ENCODE measurements at regions not wholly inside any gene's neighbourhood (a gene's known extent, or its start where the extent isn't known, plus 50 kb on each side); places are given as distances from the start of the nearest gene placed in this dataset.

DNA sequence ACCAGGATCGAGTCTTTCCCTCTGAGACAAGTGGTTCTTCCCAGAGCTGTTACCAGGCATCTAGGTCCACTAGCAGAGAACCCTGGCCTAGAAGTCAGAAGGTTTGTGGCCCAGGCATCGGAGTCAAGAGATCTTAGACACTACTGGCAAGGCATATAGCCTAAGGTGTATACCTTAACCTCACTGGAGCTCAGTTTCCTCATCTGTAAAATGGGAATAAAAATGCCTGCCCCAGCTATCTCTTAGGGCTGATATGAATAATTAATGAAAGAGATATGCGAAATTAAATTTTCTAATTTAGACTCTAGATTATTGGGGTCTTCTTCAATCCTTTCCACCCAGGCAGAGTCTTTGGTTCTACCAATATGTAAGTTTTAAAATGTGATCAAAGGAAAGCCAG, 60.5 kb upstream of the NLK start:
- TF ChIP-seq SPI1 (IDR thresholded peaks at IDR 0.05; ENCODE audit: low read depth, low read length) (no peak), TAF1 (IDR thresholded peaks at IDR 0.05; ENCODE audit: low read depth, low read length) (no peak), PAX5 (IDR thresholded peaks at IDR 0.05; ENCODE audit: insufficient read depth, low read length, severe bottlenecking) (no peak), POU2F2 (IDR thresholded peaks at IDR 0.05; ENCODE audit: low read depth, low read length) (no peak)
- FAIRE-seq (no peak), DNase-seq (ENCODE audit: insufficient read length, low spot score) (no peak)

DNA sequence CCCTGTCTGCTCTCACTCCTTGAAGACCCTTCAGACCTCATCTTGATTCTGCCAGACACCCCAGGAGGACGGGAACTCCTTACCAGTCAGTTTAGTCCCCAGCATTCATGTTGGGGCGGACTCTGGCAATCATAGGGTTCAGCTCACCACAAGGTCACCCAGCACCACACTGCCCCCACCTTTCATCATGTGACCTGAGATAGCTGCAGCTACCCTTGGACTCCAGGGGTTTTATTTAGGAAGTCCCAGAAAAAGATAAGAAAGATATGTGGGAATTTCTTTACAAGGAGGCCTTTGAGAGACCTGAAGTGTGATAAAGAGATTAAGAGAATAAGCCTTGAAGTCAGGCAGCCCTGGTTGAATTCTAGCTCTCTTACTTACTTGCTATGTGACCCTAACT, 59.8 kb upstream of the NLK start:
- no peak for TF ChIP-seq POLR2A (IDR thresholded peaks at IDR 0.05; ENCODE audit: low read depth, low read length)
- no peak for TF ChIP-seq TAF1 (IDR thresholded peaks at IDR 0.05; ENCODE audit: low read depth, low read length)
- no peak for TF ChIP-seq SPI1 (IDR thresholded peaks at IDR 0.05; ENCODE audit: low read depth, low read length)
- TF ChIP-seq PAX5 (IDR thresholded peaks at IDR 0.05; ENCODE audit: insufficient read depth, low read length, severe bottlenecking): no peak
- no peak for TF ChIP-seq POU2F2 (IDR thresholded peaks at IDR 0.05; ENCODE audit: low read depth, low read length)
- no peak for TF ChIP-seq POLR2AphosphoS5 (IDR thresholded peaks at IDR 0.05; ENCODE audit: low read depth, low read length)
- FAIRE-seq (no peak), DNase-seq (ENCODE audit: insufficient read length, low spot score) (no peak)

DNA sequence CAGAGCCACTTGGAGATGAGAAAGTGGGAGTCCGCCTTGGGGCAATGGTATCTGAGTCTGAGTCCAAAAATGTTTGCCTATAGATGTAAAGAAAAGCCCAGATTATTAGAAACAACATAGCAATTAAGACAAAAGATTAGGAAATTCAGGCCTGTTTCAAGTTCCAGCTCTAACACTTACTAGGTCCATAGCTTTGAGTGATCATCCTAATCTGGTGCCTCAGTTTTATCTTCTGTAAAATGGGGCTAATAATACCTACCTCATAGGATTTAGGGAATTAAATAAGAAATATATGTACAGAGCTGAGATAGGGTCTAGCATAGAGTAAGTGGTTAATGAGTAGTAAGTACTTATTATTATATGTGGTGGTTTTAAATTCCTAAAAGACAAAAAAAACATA, 58.6 kb upstream of the NLK start:
- TF ChIP-seq POU2F2 (IDR thresholded peaks at IDR 0.05; ENCODE audit: low read depth, low read length): no peak
- no peak for TF ChIP-seq POLR2AphosphoS5 (IDR thresholded peaks at IDR 0.05; ENCODE audit: low read depth, low read length)
- no peak for TF ChIP-seq TAF1 (IDR thresholded peaks at IDR 0.05; ENCODE audit: low read depth, low read length)
- TF ChIP-seq PAX5 (IDR thresholded peaks at IDR 0.05; ENCODE audit: insufficient read depth, low read length, severe bottlenecking): no peak
- no peak for TF ChIP-seq POLR2A (IDR thresholded peaks at IDR 0.05; ENCODE audit: low read depth, low read length)
- no peak for TF ChIP-seq SPI1 (IDR thresholded peaks at IDR 0.05; ENCODE audit: low read depth, low read length)
- FAIRE-seq: no peak

DNA sequence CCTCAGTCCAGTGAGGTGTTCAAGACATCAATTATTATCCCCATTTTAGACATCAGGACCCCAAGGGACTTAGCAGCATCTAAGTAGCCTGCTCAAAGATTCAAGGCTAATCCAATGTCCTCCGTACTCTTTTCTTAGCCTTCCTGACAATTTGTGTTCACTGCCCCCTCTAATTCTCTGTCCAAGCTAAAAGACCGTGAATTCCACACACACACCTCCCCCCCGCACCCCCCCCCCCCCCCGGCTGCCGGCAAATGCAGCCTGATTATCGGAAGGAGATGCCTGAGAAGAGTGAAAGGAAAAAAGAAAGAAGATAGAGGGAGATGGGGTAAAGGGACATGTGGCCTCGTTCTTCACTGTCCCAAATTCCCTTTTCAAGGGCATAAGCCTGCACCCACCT, 58.1 kb upstream of the NLK start:
- TF ChIP-seq POLR2A (IDR thresholded peaks at IDR 0.05; ENCODE audit: low read depth, low read length) (no peak), SPI1 (IDR thresholded peaks at IDR 0.05; ENCODE audit: low read depth, low read length) (no peak), POU2F2 (IDR thresholded peaks at IDR 0.05; ENCODE audit: low read depth, low read length) (no peak), TAF1 (IDR thresholded peaks at IDR 0.05; ENCODE audit: low read depth, low read length) (no peak), POLR2AphosphoS5 (IDR thresholded peaks at IDR 0.05; ENCODE audit: low read depth, low read length) (no peak), PAX5 (IDR thresholded peaks at IDR 0.05; ENCODE audit: insufficient read depth, low read length, severe bottlenecking) (no peak)
- no peak for FAIRE-seq
- DNase-seq (ENCODE audit: insufficient read length, low spot score): no peak

More for the DNA sequence above, 58.6 kb upstream of the NLK start:
- DNase-seq (ENCODE audit: insufficient read length, low spot score): no peak

DNA sequence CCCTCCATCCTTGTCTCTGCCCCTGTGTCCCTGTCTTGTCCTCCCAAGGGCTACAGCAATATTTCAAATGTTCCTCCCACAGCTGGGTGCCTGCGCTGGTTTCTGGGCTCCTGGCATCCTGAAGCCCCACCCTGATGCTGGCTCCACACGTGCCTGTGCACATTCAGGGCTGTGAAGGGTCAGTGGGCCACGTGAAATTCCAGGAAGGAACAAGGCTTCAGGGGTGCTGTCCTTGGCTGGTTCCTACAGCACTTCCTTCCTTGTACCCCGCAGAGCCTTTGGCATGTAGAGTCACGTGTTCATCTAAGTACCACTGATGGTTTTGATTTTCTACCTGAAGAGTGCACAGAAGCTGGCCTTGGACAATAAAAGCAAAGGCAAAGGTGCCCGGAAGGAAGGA, 57.7 kb upstream of the NLK start:
- no peak for TF ChIP-seq SPI1 (IDR thresholded peaks at IDR 0.05; ENCODE audit: low read depth, low read length)
- TF ChIP-seq TAF1 (IDR thresholded peaks at IDR 0.05; ENCODE audit: low read depth, low read length): no peak
- no peak for TF ChIP-seq POLR2AphosphoS5 (IDR thresholded peaks at IDR 0.05; ENCODE audit: low read depth, low read length)
- FAIRE-seq (no peak), DNase-seq (ENCODE audit: insufficient read length, low spot score) (no peak)

DNA sequence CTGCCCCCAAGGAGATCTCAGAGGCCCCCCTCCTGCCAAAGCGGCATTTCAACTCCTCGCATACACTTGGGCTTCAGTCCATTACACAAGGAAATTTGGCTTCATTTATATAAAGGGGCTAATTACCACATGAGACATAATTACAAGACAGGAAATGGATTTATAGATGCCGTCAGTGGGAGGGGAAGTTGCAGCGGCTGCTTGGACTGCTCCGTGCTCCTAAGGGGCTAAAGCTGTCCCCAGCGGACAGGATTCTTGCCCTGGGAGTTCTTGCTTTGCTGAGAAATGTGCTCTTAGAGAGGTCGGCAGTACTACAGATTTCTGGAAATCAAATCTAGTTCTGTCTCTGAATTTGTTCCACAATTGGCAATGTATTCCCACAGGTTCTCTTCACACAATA, 57.2 kb upstream of the NLK start:
- DNase-seq (ENCODE audit: insufficient read length, low spot score) (no peak), FAIRE-seq (peak; percentile 40)

DNA sequence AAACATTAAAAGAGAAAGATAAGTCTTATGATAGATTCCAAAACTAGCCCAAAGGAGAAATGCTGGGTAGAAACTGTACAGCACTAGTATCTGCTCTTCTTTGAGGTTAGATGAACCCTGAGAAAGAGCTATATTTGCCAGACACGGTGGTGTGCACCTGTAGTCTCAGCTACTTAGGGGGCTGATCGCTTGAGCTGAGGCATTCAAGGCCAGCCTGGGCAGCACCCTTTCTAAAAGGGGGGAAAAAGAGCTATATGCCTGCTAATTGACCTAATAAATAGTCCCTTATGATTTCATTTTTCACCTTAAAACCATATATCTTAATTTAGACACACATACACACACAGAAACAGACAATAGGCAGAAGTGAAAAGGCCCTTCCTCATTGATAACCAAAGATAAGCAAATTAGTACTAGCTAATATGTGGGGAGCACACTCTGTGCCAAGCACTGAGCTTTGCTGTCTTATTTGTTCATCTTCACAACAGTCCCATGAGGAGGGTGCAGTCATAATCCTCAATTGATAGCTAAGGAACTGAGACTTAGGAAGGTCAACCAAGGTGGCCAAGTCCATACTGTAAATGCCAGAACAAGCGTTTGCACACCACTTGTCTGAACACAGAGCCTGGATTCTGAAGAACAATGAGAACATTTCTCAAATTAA, 56.6 kb upstream of the NLK start:
- DNase-seq (ENCODE audit: insufficient read length, low spot score): no peak
- TF ChIP-seq SPI1 (IDR thresholded peaks at IDR 0.05; ENCODE audit: low read depth, low read length) (peak; percentile 32), PAX5 (IDR thresholded peaks at IDR 0.05; ENCODE audit: insufficient read depth, low read length, severe bottlenecking) (no peak)
- FAIRE-seq: peak; percentile 41

More for the DNA sequence above, 57.2 kb upstream of the NLK start:
- no peak for TF ChIP-seq TAF1 (IDR thresholded peaks at IDR 0.05; ENCODE audit: low read depth, low read length)
- TF ChIP-seq POLR2A (IDR thresholded peaks at IDR 0.05; ENCODE audit: low read depth, low read length): no peak

DNA sequence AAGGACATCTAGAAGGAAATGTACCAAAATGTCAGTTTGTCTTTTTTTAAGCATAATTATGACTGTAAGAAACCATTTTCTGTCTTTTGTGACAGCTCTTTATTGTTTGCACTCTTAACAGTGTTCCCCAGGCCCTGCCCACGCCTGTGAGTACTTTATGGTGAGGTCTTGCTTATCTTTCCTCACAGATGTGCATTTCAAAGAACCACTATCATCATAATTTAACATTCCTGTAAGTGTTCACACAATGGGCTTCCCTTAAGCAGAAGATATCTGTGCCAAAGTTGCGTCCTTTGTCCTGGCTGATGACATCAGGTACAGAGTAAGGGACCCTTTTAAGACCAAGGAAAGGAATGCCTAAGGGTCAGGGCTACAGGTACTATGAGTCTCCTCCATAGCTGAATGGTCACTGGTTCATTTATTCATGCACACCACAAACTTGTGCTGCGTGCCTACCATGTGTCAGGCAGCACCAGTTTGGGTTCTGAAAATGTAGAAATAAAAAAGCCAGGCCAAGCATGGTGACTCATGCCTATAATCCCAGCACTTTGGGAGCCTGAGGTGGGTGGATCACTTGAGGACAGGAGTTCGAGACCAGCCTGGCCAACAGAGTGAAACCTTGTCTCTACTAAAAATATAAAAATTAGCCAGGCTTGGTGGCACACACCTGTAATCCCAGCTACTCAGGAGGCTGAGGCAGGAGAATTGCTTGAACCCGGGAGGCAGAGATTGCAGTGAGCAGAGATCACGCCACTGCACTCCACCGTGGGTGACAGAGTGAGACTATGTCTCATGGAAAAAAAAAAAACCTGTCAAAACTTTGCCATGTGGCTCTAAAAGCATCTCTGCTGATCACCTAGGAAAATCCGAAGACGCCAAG, 55.4 kb upstream of the NLK start:
- no peak for FAIRE-seq
- TF ChIP-seq SPI1 (IDR thresholded peaks at IDR 0.05; ENCODE audit: low read depth, low read length): no peak
- no peak for TF ChIP-seq PAX5 (IDR thresholded peaks at IDR 0.05; ENCODE audit: insufficient read depth, low read length, severe bottlenecking)
- no peak for TF ChIP-seq TAF1 (IDR thresholded peaks at IDR 0.05; ENCODE audit: low read depth, low read length)
- no peak for TF ChIP-seq POLR2A (IDR thresholded peaks at IDR 0.05; ENCODE audit: low read depth, low read length)
- no peak for TF ChIP-seq POU2F2 (IDR thresholded peaks at IDR 0.05; ENCODE audit: low read depth, low read length)
- no peak for TF ChIP-seq POLR2AphosphoS5 (IDR thresholded peaks at IDR 0.05; ENCODE audit: low read depth, low read length)
- no peak for DNase-seq (ENCODE audit: insufficient read length, low spot score)

DNA sequence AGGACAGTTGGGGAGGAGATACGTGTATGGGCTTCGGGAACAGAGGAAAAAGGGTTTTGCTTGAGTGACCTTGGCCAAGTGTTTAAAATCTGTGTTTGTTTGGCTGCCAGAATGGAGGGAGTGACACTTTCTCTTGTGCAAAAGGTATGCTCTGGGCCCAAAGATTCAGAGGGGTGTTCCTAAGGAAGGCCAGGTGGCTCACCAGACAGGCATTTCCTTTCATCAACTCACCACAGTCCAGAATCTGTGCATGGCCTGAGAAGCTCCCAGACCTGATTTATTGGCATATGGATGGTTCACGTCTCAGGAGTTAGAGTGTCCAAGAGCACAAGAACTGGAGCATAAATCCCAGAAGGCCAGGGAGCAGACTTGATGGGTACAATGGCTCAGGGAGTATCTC, 53.4 kb upstream of the NLK start:
- TF ChIP-seq POLR2A (IDR thresholded peaks at IDR 0.05; ENCODE audit: low read depth, low read length) (no peak), POU2F2 (IDR thresholded peaks at IDR 0.05; ENCODE audit: low read depth, low read length) (no peak), SPI1 (IDR thresholded peaks at IDR 0.05; ENCODE audit: low read depth, low read length) (no peak), TAF1 (IDR thresholded peaks at IDR 0.05; ENCODE audit: low read depth, low read length) (no peak)
- DNase-seq (ENCODE audit: insufficient read length, low spot score): no peak
- no peak for FAIRE-seq

DNA sequence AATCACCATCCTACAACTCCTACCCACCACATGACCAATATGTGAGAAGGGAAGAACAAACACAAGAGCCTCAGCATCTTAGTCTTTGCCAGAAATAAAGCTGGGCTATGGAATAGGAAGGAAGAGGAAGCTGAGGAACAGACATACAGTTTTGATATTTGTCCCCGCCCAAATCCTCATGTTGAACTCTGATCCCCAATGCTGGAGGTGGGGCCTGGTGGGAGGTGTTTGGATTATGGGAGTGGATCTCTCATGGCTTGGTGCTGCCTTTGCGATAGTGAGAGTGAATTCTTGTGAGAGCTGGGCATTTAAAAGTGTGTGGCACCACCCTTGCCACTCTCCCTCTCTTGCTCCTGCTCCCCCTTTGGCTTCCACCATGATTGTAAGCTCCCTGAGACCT, 52.4 kb upstream of the NLK start:
- no peak for DNase-seq (ENCODE audit: insufficient read length, low spot score)
- TF ChIP-seq SPI1 (IDR thresholded peaks at IDR 0.05; ENCODE audit: low read depth, low read length): no peak
- TF ChIP-seq POLR2AphosphoS5 (IDR thresholded peaks at IDR 0.05; ENCODE audit: low read depth, low read length): no peak
- no peak for TF ChIP-seq PAX5 (IDR thresholded peaks at IDR 0.05; ENCODE audit: insufficient read depth, low read length, severe bottlenecking)
- TF ChIP-seq POU2F2 (IDR thresholded peaks at IDR 0.05; ENCODE audit: low read depth, low read length): no peak
- no peak for TF ChIP-seq TAF1 (IDR thresholded peaks at IDR 0.05; ENCODE audit: low read depth, low read length)
- no peak for TF ChIP-seq POLR2A (IDR thresholded peaks at IDR 0.05; ENCODE audit: low read depth, low read length)
- FAIRE-seq: no peak
